GM10266 (cell line): ENCODE measurements at regions not wholly inside any gene's neighbourhood (a gene's known extent, or its start where the extent isn't known, plus 50 kb on each side); places are given as distances from the start of the nearest gene placed in this dataset.
A peak's percentile ranks its signal among the peaks of the same experiment; 100 is the strongest.

Experiments used
- DNase-seq: peaks from one replicate; pipeline ENCODE4 v3.0.0; 2012; ENCODE audit errors: extremely low spot score
- CTCF ChIP-seq: IDR thresholded peaks from 2 replicates; pipeline ENCODE4 v1.5.1; 2012; ENCODE audit warnings: mild to moderate bottlenecking, low read depth; ENCODE audit not compliant: control insufficient read depth, insufficient read depth; ENCODE audit errors: missing control alignments

GRCh38 chr7:22005151-22005550 lies 59.5 kb upstream of the CDCA7L start:
- no peak for DNase-seq

GRCh38 chr7:22002726-22003125 lies 57.0 kb upstream of the CDCA7L start:
- TF ChIP-seq CTCF = no peak
- no peak for DNase-seq

More at GRCh38 chr7:22005151-22005550, 59.5 kb upstream of the CDCA7L start:
- TF ChIP-seq CTCF = no peak

GRCh38 chr7:22001345-22002004 lies 55.8 kb upstream of the CDCA7L start:
- TF ChIP-seq CTCF = peak; percentile 69
- DNase-seq = peak; percentile 68

GRCh38 chr7:21999896-22000295 lies 54.2 kb upstream of the CDCA7L start:
- DNase-seq = no peak
- no peak for TF ChIP-seq CTCF

GRCh38 chr7:21996641-21997040 lies 50.9 kb upstream of the CDCA7L start:
- TF ChIP-seq CTCF = no peak
- no peak for DNase-seq
